ENCODE measurements at regions not wholly inside any gene's neighbourhood (a gene's known extent, or its start where the extent isn't known, plus 50 kb on each side); places are given as distances from the start of the nearest gene placed in this dataset.

DNA sequence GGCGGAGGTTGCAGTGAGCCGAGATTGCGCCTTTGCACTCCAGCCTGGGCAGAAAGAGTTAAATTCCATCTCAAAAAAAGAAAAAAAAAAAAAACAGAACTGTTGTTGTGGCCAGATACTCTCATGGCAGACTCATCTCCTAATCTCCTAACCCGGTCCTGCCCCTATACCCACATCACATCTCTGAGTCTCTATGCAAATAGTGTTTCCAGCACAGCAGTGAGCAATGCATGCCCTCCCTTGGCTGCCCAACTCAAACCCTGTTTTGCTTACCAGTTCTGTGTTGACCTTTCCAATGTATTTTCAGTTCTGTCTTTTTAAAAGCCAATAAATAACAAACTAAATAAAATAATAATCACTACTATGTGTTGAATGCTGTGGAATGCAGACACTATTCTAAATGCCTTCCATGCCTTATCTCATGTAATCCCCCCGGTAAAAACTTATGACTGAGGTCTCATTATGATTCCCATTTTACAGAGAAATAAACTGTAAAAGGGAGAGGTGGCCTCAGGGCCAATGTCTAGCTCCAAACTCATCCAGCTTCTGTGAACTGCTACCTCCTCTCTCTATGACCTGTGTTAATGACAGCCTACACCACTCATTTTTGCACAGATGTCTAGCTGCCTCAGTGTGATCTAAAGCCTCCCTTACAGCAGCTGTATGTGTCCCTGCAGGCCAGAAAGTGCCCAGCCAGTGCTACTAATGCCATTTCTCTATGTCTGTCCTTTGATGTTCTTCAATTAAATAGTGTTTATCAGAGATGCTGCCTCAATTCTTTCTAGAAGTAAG, 289.8 kb downstream of the HS3ST3B1 start:
- TF ChIP-seq, protein P1, sequence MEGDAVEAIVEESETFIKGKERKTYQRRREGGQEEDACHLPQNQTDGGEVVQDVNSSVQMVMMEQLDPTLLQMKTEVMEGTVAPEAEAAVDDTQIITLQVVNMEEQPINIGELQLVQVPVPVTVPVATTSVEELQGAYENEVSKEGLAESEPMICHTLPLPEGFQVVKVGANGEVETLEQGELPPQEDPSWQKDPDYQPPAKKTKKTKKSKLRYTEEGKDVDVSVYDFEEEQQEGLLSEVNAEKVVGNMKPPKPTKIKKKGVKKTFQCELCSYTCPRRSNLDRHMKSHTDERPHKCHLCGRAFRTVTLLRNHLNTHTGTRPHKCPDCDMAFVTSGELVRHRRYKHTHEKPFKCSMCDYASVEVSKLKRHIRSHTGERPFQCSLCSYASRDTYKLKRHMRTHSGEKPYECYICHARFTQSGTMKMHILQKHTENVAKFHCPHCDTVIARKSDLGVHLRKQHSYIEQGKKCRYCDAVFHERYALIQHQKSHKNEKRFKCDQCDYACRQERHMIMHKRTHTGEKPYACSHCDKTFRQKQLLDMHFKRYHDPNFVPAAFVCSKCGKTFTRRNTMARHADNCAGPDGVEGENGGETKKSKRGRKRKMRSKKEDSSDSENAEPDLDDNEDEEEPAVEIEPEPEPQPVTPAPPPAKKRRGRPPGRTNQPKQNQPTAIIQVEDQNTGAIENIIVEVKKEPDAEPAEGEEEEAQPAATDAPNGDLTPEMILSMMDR (IDR thresholded peaks at IDR 0.05) = no peak
- intact Hi-C loops (cut with DNase I) = no loop called here
- H3K27ac ChIP-seq = no peak overlapping the region

DNA sequence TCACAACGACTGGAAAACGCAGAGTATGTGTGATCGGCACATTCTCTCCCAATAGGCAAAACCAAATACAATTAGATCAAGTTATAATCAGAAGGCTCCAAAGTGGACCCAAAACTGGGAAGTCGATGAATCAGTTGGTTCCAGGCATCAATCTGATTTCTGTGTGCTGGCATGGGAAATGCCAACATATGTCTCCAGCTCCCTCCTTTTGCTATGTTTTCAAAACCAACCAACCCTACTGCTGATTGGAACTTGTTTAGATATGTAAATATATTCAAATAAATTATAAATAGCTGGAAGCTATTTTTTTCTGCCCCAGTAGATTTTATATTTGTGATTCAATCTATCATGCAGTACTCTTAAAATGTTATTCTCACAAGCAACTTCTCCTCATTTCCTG, 284.2 kb downstream of the HS3ST3B1 start:
- H3K27ac ChIP-seq = no peak overlapping the region
- no peak for DNase-seq
- no peaks in the 10 kb centered on the region for H3K4me1 ChIP-seq
- no peak overlapping the region for H3K9ac ChIP-seq (ENCODE audit: low read depth in 2 of 2, low read length in 2 of 2)
- H3K9me3 ChIP-seq = no peaks in the 10 kb centered on the region
- TF ChIP-seq, protein P1 (IDR thresholded peaks at IDR 0.05) = no peak
- intact Hi-C loops (cut with DNase I) = no loop called here
- H3K4me3 ChIP-seq = no peak overlapping the region
- no peaks in the 10 kb centered on the region for H3K27me3 ChIP-seq
- no peaks in the 10 kb centered on the region for H3K36me3 ChIP-seq

More for the DNA sequence above, 289.8 kb downstream of the HS3ST3B1 start:
- H3K4me1 ChIP-seq = no peaks in the 10 kb centered on the region
- H3K36me3 ChIP-seq = no peaks in the 10 kb centered on the region
- no peaks in the 10 kb centered on the region for H3K9me3 ChIP-seq
- no peak for DNase-seq
- no peak overlapping the region for H3K4me3 ChIP-seq
- no peak overlapping the region for H3K9ac ChIP-seq (ENCODE audit: low read depth in 2 of 2, low read length in 2 of 2)
- H3K27me3 ChIP-seq = no peaks in the 10 kb centered on the region

DNA sequence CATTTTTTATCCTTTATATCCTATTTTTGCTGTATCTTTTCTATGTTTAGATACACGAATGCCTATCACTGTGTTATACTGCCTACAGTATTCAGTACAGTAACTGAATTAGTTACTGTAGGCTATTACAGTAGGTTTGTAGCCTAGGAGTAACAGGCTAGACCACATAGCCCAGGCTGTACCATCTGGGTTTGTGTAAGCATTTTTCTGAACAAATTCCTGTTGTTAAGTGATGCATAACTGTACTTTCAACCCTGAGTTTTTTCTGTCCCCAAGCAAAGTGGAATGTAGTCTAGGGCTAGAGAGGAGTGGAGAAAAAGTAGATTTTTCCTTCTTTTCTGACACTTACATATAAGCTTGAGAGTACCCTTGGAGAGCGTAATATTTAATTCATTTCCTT, 282.1 kb downstream of the HS3ST3B1 start:
- no peaks in the 10 kb centered on the region for H3K27me3 ChIP-seq
- no peak overlapping the region for H3K4me3 ChIP-seq
- H3K27ac ChIP-seq = no peak overlapping the region
- TF ChIP-seq, protein P1 (IDR thresholded peaks at IDR 0.05) = no peak
- no peaks in the 10 kb centered on the region for H3K4me1 ChIP-seq
- DNase-seq = no peak
- H3K9ac ChIP-seq (ENCODE audit: low read depth in 2 of 2, low read length in 2 of 2) = no peak overlapping the region
- H3K9me3 ChIP-seq = no peaks in the 10 kb centered on the region
- intact Hi-C loops (cut with DNase I) = no loop called here
- H3K36me3 ChIP-seq = no peaks in the 10 kb centered on the region

DNA sequence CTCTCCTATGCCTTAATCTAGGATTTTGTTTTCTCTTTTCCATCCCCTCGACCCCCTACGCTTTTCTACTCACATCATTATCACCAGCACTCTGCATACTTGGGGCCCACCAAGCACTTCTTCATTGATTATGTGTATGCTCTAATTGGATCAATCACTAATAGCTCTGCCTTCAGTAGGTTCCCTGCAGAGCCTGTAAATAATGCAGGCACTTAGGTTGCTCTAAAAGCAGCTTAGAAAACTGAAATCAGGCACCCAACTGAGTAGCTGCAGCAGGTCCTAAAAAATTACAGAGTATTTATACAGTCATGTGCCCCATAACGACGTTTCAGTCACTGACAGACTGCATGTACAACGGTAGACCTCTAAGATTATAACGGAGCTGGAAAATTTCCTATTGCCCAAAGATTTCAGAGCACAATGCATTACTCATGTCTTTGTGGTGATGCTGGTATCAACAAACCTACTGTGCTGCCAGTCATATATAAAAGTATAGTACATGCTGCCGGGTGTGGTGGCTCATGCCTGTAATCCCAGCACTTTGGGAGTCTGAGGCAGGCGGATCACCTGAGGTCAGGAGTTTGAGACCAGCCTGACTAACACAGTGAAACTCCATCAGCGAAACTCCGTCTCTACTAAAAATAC, 280.4 kb downstream of the HS3ST3B1 start:
- Histone ChIP-seq H3K9ac (ENCODE audit: low read depth in 2 of 2, low read length in 2 of 2) (no peak overlapping the region), H3K27me3 (no peaks in the 10 kb centered on the region), H3K4me3 (no peak overlapping the region), H3K9me3 (no peaks in the 10 kb centered on the region), H3K4me1 (no peaks in the 10 kb centered on the region), H3K27ac (no peak overlapping the region), H3K36me3 (no peaks in the 10 kb centered on the region)
- DNase-seq = no peak
- intact Hi-C loops (cut with DNase I) = no loop called here
- TF ChIP-seq, protein P1 (IDR thresholded peaks at IDR 0.05) = no peak

DNA sequence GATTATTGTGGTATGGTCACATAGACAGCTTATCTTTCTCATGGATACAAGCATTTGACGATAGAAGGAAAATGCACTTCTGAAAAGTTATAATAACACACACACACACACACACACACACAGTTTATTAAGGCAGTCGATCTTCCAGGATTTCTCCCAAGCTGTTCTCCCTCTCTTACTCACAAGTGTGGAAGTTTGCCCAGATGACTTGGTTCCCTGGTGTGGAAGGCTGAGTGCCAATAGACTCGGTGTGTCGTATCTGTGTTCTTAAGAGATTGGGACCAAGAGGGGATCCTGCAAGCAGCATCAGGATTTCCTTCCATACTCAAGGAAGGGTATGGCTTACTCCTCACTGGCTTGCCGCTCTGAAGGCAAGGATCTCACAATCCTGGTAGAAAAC, 279.6 kb downstream of the HS3ST3B1 start:
- H3K9ac ChIP-seq (ENCODE audit: low read depth in 2 of 2, low read length in 2 of 2) = no peak overlapping the region
- H3K27me3 ChIP-seq = no peaks in the 10 kb centered on the region
- H3K36me3 ChIP-seq = no peaks in the 10 kb centered on the region
- no peaks in the 10 kb centered on the region for H3K9me3 ChIP-seq
- no peak for DNase-seq
- no peak overlapping the region for H3K27ac ChIP-seq
- H3K4me1 ChIP-seq = no peaks in the 10 kb centered on the region
- intact Hi-C loops (cut with DNase I) = no loop called here
- H3K4me3 ChIP-seq = no peak overlapping the region
- TF ChIP-seq, protein P1 (IDR thresholded peaks at IDR 0.05) = no peak

Data from colonic mucosa (tissue), 4 donors.